ENCODE measurements at regions not wholly inside any gene's neighbourhood (a gene's known extent, or its start where the extent isn't known, plus 50 kb on each side); places are given as distances from the start of the nearest gene placed in this dataset.

DNA sequence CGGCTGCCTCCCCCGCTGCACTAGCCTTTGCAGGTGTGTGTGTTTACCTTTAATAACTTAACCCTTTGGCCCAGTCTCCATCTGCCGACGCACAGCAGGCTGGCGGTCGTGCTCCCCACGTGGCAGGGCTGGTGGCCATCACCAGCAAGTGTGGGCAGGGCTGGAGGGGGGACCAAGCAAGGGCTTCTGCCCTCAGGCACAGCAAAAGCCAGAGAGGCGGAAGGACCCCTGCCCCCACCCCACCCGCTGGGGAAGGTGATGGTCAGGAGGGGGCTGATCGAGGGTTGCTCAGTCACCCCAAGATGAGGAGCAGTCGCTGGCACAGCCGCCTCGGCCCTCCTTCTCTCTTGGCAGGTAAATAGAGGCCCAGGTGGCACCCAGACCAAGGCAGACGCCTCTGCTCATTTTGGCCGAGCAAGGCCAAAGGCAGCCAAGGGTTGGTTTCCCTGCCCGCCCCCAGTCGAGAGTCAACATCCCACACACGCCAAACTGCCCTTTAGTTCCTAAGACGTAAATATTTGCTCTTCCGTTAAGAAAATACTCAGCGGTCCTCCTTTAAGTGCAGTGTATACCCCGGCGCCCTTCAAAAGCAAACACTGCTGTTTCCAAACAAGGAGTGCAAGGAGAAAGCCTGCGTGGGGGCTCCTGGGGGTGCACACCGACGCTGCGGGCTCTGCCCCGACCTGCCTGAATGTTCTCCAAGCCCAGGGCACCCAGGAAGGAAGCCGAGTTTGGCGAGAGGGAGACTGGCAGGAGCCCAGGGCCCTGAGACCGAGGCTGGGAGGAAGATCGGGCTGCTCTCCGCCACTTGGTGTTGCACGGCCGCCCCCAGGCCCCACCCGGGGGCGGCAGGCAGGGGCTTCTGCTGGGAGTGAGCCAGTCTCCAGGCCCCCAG lies 82.7 kb downstream of the SIK1 start:
- TF ChIP-seq, protein P1, sequence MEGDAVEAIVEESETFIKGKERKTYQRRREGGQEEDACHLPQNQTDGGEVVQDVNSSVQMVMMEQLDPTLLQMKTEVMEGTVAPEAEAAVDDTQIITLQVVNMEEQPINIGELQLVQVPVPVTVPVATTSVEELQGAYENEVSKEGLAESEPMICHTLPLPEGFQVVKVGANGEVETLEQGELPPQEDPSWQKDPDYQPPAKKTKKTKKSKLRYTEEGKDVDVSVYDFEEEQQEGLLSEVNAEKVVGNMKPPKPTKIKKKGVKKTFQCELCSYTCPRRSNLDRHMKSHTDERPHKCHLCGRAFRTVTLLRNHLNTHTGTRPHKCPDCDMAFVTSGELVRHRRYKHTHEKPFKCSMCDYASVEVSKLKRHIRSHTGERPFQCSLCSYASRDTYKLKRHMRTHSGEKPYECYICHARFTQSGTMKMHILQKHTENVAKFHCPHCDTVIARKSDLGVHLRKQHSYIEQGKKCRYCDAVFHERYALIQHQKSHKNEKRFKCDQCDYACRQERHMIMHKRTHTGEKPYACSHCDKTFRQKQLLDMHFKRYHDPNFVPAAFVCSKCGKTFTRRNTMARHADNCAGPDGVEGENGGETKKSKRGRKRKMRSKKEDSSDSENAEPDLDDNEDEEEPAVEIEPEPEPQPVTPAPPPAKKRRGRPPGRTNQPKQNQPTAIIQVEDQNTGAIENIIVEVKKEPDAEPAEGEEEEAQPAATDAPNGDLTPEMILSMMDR (IDR thresholded peaks at IDR 0.05; ENCODE audit: low read depth, low read length, missing control alignments) = no peak
- in situ Hi-C loops (cut with HindIII; ENCODE audit: low sequenced_read_pairs) = no loop called here
- DNase-seq (ENCODE audit: low read depth) = no peak
- no peak overlapping the region for H3K4me3 ChIP-seq (ENCODE audit: low read depth, low read length)

DNA sequence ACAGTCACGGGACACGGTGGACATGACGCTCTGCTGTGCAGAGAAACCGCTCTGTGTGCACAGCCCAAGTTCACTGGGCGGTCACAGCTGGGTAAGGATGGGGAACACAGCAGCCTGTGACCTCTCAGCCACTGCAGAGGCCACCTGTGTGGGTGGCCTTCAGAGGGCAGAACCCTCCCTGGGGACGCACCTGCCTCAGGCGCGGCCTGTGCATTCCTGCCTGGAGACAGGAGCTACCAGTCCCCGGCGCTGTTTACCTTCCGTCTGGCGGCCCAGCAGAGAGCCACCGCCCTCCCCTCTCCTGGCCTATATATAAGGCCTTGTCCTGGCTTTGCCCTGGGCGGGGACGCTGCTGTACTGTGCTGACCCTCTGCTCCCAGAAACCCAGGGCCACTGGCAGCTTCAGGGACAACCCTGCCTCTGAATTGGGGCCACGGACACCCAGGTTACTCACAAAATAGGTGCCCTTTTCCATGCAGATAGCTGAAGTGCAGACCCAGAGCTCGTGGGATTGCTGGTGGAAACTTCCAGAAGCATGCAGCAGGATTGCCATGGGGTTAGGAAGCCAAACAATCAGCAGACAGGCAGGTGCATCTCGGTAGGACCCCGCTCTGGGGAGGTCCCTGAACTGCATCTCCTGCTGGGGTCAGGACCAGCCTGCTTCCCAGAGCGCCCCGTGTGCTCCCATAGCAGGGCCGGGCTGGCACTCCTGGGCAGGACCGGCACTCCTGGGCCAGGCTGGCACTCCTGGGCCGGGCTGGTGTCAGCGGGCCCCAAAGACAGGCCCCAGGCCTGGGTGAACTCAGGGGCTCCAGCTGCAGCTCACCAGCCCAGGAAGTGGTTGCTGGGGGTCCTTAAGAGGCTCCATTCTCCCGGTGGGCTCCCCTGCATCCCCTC lies 83.6 kb downstream of the SIK1 start:
- DNase-seq (ENCODE audit: low read depth) = no peak
- in situ Hi-C loops (cut with HindIII; ENCODE audit: low sequenced_read_pairs) = no loop called here

DNA sequence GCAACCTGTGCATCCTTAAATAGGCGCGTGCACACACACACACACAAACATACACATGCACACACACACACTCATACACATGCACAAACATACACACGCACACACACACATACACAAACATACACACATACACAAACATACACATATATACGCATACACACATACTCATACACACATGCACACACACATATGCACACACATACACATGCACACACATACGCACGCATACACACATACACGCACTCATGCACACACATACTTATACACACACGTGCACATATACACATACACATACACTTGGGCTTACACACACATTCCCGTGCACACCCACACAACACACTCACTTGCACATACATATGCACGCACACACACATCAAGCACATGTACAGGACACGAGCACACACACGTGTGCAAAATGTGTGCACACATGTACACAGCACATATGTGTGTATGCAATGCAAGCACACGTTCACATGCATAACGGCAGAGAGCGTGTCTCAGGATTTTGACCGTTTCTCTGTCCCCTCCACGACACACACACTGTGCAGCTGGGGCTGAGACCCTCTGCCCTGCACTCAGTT lies 84.5 kb downstream of the SIK1 start:
- H3K4me3 ChIP-seq (ENCODE audit: low read depth, low read length) = no peak overlapping the region
- TF ChIP-seq, protein P1 (IDR thresholded peaks at IDR 0.05; ENCODE audit: low read depth, low read length, missing control alignments) = no peak
- DNase-seq (ENCODE audit: low read depth) = no peak
- in situ Hi-C loops (cut with HindIII; ENCODE audit: low sequenced_read_pairs) = no loop called here

More for the DNA sequence above, 83.6 kb downstream of the SIK1 start:
- no peak overlapping the region for H3K4me3 ChIP-seq (ENCODE audit: low read depth, low read length)
- TF ChIP-seq, protein P1 (IDR thresholded peaks at IDR 0.05; ENCODE audit: low read depth, low read length, missing control alignments) = no peak

DNA sequence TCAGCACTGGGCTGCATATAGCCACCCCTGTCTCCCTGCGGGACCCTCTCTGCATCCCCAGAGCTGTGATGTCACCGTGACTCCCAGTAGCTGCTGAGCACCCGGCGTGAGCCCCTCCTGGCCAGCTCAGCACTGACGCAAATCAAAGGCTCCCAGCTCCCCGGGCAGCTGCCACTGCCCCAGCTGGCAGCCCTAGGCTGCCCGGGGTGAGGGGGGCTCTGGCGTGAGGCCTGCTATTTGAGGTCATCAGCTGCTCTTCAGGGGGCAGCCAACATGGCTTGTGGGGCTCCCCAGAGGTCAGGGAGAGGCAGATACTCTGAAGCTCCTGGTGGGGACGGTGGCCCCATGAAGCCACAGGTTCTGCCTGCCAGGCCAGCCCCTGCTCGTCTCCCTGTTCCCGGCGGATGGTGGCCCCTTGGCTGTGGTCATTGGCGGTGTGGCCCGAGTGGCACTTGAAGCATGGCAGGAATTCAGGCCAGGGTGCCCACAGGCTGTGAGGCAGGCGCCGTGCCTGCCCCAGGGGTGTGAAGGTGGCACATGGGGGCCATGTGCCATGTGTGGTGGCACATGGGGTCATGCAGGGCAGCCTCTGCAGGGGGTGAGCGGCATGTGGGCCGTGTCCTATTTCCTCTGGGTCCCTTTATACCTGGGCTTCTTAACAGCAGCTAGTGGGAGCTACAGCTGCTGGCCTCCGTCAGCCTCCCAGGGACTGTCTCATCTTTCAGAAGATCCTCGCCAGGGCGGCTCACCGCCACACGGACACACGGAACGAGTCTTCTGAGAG lies 85.4 kb downstream of the SIK1 start:
- in situ Hi-C loops (cut with HindIII; ENCODE audit: low sequenced_read_pairs) = no loop called here
- TF ChIP-seq, protein P1 (IDR thresholded peaks at IDR 0.05; ENCODE audit: low read depth, low read length, missing control alignments) = no peak
- DNase-seq (ENCODE audit: low read depth) = no peak
- no peak overlapping the region for H3K4me3 ChIP-seq (ENCODE audit: low read depth, low read length)

DNA sequence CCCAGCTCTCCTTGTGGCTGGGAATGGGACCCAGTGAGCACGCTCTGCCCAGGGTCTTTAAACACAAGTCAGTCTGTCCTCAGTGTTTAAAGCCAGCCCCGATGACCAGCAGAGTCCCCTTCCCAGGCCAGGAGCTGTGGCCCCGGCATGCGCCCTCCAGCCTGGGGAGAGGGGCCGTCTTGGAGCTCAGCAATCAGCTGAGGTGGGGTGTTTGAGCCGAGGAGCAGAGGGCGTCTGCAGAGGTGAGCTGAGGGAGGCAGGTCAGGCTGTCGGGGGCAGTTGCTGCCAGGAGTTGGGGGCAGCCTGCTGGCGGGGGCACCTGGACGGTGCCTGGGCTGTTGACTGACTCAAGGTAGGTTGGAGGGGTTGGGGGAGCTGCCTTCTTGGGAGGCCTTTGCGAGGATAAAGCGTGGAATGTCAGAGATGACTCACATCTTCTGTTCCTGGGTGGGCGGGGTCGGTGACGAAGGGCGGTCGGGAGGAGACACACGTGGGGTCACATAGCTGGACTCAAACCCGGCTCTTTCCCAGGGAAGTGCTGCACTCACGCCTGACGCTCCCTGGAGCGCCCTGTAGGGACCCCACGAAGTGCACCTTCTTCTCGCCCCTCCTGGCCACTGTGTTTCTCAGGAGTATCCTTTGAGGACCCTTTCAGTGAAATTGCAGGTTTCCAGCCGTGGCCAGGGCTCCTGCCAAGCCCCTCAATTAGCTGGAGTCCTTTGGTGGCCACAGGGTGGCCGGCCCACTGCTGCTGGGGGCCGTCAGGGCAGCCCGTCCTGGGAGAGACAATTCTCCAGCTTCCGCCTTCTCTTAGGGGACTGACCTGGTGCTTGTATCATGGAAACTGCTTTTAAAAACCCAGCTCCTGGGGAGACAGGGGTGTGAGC lies 86.2 kb downstream of the SIK1 start:
- in situ Hi-C loops (cut with HindIII; ENCODE audit: low sequenced_read_pairs) = no loop called here
- H3K4me3 ChIP-seq (ENCODE audit: low read depth, low read length) = no peak overlapping the region
- peak; percentile 59 for DNase-seq (ENCODE audit: low read depth)
- TF ChIP-seq, protein P1 (IDR thresholded peaks at IDR 0.05; ENCODE audit: low read depth, low read length, missing control alignments) = no peak
